ENCODE measurements at regions not wholly inside any gene's neighbourhood (a gene's known extent, or its start where the extent isn't known, plus 50 kb on each side); places are given as distances from the start of the nearest gene placed in this dataset.

DNA sequence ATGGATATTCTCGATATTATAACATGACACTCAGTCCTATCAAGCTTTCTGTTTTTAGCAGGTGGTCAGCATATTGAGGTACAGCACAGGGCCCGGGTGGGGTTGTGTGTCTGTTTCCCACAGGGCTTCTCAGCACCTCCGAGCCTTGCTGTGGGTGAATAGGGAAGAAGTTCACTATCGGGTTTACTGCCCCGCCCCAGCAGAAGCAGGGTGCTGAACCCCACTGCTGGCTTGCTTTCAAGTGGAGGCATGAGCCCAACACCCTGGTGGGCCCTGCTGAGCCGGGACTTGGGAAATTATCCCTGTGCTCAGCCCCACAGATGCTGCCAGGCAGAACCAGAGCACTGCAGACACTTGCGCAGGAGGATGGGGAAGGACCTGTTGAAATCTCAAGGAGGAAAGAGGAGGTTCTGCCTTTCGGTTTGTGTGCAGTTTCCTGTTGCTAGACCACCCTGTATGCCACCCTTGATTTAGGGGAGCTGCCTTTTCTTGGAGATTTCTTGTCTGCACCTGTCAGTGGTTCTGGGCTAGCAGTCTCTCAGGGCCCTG lies 270.3 kb upstream of the SALL3 start:
- Histone ChIP-seq H3K36me3 (ENCODE audit: control insufficient read depth in 3 of 3, insufficient read depth in 3 of 3, low read length in 3 of 3) (no peaks in the 10 kb centered on the region), H3K9ac (ENCODE audit: low read depth in 1 of 3, low read length in 3 of 3) (no peak overlapping the region), H3K27ac (ENCODE audit: low read depth, low read length) (no peak overlapping the region), H3K4me3 (ENCODE audit: low read length in 3 of 3) (no peak overlapping the region), H3K9me3 (ENCODE audit: control insufficient read depth in 3 of 3, low read length in 3 of 3) (peaks cover 0 to 10% (median 4%) of the 10 kb centered on the region in 3 donors), H3K4me1 (ENCODE audit: control insufficient read depth in 3 of 3, insufficient read depth in 3 of 3, low read length in 3 of 3) (no peaks in the 10 kb centered on the region), H3K27me3 (ENCODE audit: control insufficient read depth in 3 of 3, insufficient read depth in 3 of 3, low read length in 3 of 3) (no peaks in the 10 kb centered on the region)

DNA sequence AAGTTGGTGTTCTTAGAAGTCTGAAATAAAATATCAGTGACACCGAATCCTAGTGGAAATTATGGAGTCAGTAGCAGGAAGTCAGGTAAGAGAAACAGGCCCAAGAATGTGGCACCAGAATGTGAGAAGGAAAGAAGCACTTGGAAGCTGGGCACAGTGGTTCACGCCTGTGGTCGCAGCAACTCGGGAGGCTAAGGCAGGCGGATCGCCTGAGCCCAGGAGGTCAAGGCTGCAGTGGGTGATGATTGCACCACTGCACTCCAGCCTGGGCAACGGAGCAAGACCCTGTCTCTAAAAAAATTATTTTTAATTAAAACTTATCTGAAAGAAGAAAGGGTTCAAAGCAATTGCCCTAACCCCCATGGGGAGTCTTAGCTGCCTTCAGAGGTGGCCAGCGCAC lies 268.3 kb upstream of the SALL3 start:
- H3K27ac ChIP-seq (ENCODE audit: low read depth, low read length) = no peak overlapping the region
- no peak overlapping the region for H3K4me3 ChIP-seq (ENCODE audit: low read length in 3 of 3)
- H3K9ac ChIP-seq (ENCODE audit: low read depth in 1 of 3, low read length in 3 of 3) = no peak overlapping the region
- no peaks in the 10 kb centered on the region for H3K27me3 ChIP-seq (ENCODE audit: control insufficient read depth in 3 of 3, insufficient read depth in 3 of 3, low read length in 3 of 3)
- H3K9me3 ChIP-seq (ENCODE audit: control insufficient read depth in 3 of 3, low read length in 3 of 3) = peaks cover 2 to 14% (median 4%) of the 10 kb centered on the region in 3 donors
- no peaks in the 10 kb centered on the region for H3K36me3 ChIP-seq (ENCODE audit: control insufficient read depth in 3 of 3, insufficient read depth in 3 of 3, low read length in 3 of 3)
- no peaks in the 10 kb centered on the region for H3K4me1 ChIP-seq (ENCODE audit: control insufficient read depth in 3 of 3, insufficient read depth in 3 of 3, low read length in 3 of 3)

DNA sequence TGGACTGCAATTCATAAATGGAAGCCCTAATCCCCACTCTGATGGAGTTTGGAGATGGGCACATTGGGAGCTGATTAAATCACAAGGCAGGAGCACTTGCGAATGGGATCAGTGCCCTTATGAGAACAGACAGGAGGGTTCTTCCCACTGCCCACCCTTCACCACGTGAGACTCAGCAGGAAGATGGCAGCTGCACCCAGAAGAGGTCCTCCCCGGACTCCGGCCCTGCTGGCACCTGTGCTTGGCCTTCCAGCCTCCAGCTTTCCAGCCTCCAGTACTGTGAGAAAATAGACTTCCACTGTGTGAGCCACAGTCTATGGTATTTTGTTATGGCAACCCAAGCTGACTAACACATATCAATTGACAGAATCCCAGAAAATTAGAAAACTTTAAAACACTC lies 267.6 kb upstream of the SALL3 start:
- Histone ChIP-seq H3K27me3 (ENCODE audit: control insufficient read depth in 3 of 3, insufficient read depth in 3 of 3, low read length in 3 of 3) (peaks cover 0 to 2% (median 0%) of the 10 kb centered on the region in 3 donors), H3K27ac (ENCODE audit: low read depth, low read length) (no peak overlapping the region), H3K36me3 (ENCODE audit: control insufficient read depth in 3 of 3, insufficient read depth in 3 of 3, low read length in 3 of 3) (no peaks in the 10 kb centered on the region), H3K9me3 (ENCODE audit: control insufficient read depth in 3 of 3, low read length in 3 of 3) (peaks cover 2 to 14% (median 4%) of the 10 kb centered on the region in 3 donors), H3K4me1 (ENCODE audit: control insufficient read depth in 3 of 3, insufficient read depth in 3 of 3, low read length in 3 of 3) (no peaks in the 10 kb centered on the region), H3K9ac (ENCODE audit: low read depth in 1 of 3, low read length in 3 of 3) (no peak overlapping the region), H3K4me3 (ENCODE audit: low read length in 3 of 3) (no peak overlapping the region)

DNA sequence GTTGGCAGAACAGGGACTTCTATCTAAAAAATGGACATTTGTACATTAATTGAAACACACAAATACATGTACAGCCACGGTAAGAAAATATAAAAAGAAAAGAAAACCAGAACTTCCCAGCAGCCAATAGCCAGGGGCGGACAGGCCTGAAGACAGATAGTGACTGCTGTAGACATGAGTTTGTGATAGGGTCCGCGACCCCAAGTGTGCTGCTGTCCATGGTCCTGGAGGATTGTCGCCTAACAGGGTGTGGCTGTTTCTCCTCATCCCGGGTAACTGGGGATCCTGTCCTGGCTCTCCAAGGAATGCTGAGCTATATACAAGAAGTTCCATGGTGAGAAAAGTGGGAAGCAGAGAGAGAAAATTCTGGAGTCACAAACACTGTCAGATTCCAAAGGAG lies 266.5 kb upstream of the SALL3 start:
- Histone ChIP-seq H3K27ac (ENCODE audit: low read depth, low read length) (no peak overlapping the region), H3K36me3 (ENCODE audit: control insufficient read depth in 3 of 3, insufficient read depth in 3 of 3, low read length in 3 of 3) (no peaks in the 10 kb centered on the region), H3K9ac (ENCODE audit: low read depth in 1 of 3, low read length in 3 of 3) (no peak overlapping the region), H3K4me1 (ENCODE audit: control insufficient read depth in 3 of 3, insufficient read depth in 3 of 3, low read length in 3 of 3) (no peaks in the 10 kb centered on the region), H3K27me3 (ENCODE audit: control insufficient read depth in 3 of 3, insufficient read depth in 3 of 3, low read length in 3 of 3) (peaks cover 0 to 5% (median 0%) of the 10 kb centered on the region in 3 donors), H3K4me3 (ENCODE audit: low read length in 3 of 3) (no peak overlapping the region), H3K9me3 (ENCODE audit: control insufficient read depth in 3 of 3, low read length in 3 of 3) (peaks cover 0 to 14% (median 5%) of the 10 kb centered on the region in 3 donors)

DNA sequence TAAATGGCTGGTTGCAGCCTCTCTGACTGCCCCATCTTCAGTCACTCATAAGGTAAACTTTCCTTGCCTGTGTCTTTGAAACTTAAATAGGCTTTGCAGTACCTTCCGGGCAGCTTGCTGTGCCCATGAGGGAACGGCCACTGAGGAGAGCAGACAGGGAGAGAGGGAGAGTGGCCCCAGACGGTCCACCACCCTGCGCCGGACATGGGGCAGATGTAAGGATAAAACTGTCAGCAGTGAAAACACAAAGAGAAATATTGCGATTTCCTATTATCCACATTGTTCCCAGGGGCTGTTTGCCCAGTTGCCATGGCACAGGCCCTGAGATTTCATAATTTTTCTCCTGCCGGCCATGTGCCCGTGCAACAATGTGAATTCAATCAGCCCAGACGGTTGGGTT lies 265.9 kb upstream of the SALL3 start:
- peaks cover 0 to 9% (median 6%) of the 10 kb centered on the region in 3 donors for H3K9me3 ChIP-seq (ENCODE audit: control insufficient read depth in 3 of 3, low read length in 3 of 3)
- no peak overlapping the region for H3K9ac ChIP-seq (ENCODE audit: low read depth in 1 of 3, low read length in 3 of 3)
- no peaks in the 10 kb centered on the region for H3K4me1 ChIP-seq (ENCODE audit: control insufficient read depth in 3 of 3, insufficient read depth in 3 of 3, low read length in 3 of 3)
- peaks cover 0 to 6% (median 0%) of the 10 kb centered on the region in 3 donors for H3K27me3 ChIP-seq (ENCODE audit: control insufficient read depth in 3 of 3, insufficient read depth in 3 of 3, low read length in 3 of 3)
- H3K4me3 ChIP-seq (ENCODE audit: low read length in 3 of 3) = no peak overlapping the region
- no peaks in the 10 kb centered on the region for H3K36me3 ChIP-seq (ENCODE audit: control insufficient read depth in 3 of 3, insufficient read depth in 3 of 3, low read length in 3 of 3)
- H3K27ac ChIP-seq (ENCODE audit: low read depth, low read length) = no peak overlapping the region

DNA sequence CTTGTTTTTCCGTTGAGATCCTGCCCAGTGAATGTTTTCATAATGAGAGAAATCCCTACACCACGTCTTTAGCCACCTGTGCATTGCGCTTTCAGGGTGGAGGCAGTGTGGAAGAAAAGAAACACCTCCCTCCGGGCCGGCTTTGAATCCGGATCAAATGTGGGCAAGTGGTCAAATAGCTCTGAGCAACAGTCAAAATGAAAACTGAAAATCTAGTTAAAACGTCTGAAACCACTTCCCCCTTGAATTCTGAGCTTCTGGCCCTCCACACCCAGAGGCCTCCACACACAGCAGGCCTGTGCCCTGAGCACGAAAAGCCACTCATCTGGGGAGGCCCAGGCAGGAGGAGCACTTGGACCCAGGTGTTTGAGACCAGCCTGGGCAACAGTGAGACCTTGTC lies 263.6 kb upstream of the SALL3 start:
- Histone ChIP-seq H3K36me3 (ENCODE audit: control insufficient read depth in 3 of 3, insufficient read depth in 3 of 3, low read length in 3 of 3) (no peaks in the 10 kb centered on the region), H3K4me3 (ENCODE audit: low read length in 3 of 3) (no peak overlapping the region), H3K4me1 (ENCODE audit: control insufficient read depth in 3 of 3, insufficient read depth in 3 of 3, low read length in 3 of 3) (no peaks in the 10 kb centered on the region), H3K27ac (ENCODE audit: low read depth, low read length) (no peak overlapping the region), H3K9me3 (ENCODE audit: control insufficient read depth in 3 of 3, low read length in 3 of 3) (peaks cover 0 to 6% (median 4%) of the 10 kb centered on the region in 3 donors), H3K9ac (ENCODE audit: low read depth in 1 of 3, low read length in 3 of 3) (no peak overlapping the region), H3K27me3 (ENCODE audit: control insufficient read depth in 3 of 3, insufficient read depth in 3 of 3, low read length in 3 of 3) (peaks cover 0 to 18% (median 4%) of the 10 kb centered on the region in 3 donors)

DNA sequence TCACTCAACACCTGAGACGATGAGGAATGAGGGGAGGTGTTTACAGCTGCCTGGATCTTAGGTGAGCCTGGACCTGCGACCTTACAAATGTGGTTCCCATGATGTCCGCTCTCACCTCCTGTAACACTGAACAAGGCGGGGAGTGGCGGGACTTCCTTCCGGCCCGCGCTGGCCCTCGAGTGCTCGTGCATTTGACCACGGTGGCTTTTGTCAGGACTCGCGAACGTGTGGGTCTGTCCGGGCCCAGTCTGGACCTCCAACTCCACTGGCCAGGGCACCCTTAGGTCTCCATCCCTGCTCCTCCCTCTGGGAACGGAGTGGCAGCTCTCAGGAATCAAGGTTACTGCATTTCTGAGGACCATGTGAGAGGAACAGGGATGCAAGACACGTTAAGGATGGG lies 263.0 kb upstream of the SALL3 start:
- H3K36me3 ChIP-seq (ENCODE audit: control insufficient read depth in 3 of 3, insufficient read depth in 3 of 3, low read length in 3 of 3) = no peaks in the 10 kb centered on the region
- no peak overlapping the region for H3K4me3 ChIP-seq (ENCODE audit: low read length in 3 of 3)
- no peak overlapping the region for H3K27ac ChIP-seq (ENCODE audit: low read depth, low read length)
- H3K27me3 ChIP-seq (ENCODE audit: control insufficient read depth in 3 of 3, insufficient read depth in 3 of 3, low read length in 3 of 3) = peaks cover 0 to 24% (median 5%) of the 10 kb centered on the region in 3 donors
- H3K9ac ChIP-seq (ENCODE audit: low read depth in 1 of 3, low read length in 3 of 3) = no peak overlapping the region
- H3K9me3 ChIP-seq (ENCODE audit: control insufficient read depth in 3 of 3, low read length in 3 of 3) = peaks cover 0 to 6% (median 4%) of the 10 kb centered on the region in 3 donors
- H3K4me1 ChIP-seq (ENCODE audit: control insufficient read depth in 3 of 3, insufficient read depth in 3 of 3, low read length in 3 of 3) = no peaks in the 10 kb centered on the region

DNA sequence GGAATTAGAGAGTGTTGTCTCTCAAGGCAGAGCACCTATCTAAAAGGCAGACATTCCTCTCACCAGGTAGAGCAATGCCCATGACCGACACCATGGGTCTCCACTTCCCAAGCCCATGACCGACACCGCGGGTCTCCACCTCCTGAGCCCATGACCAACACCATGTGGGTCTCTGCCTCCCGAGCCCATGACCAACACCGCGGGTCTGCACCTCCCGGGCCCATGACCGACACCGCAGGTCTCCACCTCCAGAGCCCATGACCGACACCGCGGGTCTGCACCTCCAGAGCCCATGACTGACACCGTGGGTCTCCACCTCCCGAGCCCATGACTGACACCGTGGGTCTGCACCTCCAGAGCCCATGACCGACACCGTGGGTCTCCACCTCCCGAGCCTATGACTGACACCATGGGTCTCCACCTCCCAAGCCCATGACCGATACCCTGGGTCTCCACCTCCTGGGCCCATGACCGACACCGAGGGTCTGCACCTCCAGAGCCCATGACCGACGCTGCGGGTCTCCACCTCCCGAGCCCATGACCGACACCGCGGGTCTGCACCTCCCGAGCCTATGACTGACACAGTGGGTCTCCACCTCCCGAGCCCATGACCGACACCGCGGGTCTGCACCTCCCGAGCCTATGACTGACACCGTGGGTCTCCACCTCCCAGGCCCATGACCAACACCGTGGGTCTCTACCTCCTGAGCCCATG lies 262.4 kb upstream of the SALL3 start:
- Histone ChIP-seq H3K4me3 (ENCODE audit: low read length in 3 of 3) (no peak overlapping the region), H3K27ac (ENCODE audit: low read depth, low read length) (no peak overlapping the region), H3K9me3 (ENCODE audit: control insufficient read depth in 3 of 3, low read length in 3 of 3) (peaks cover 0 to 6% (median 4%) of the 10 kb centered on the region in 3 donors), H3K9ac (ENCODE audit: low read depth in 1 of 3, low read length in 3 of 3) (no peak overlapping the region), H3K4me1 (ENCODE audit: control insufficient read depth in 3 of 3, insufficient read depth in 3 of 3, low read length in 3 of 3) (no peaks in the 10 kb centered on the region), H3K27me3 (ENCODE audit: control insufficient read depth in 3 of 3, insufficient read depth in 3 of 3, low read length in 3 of 3) (peaks cover 0 to 24% (median 5%) of the 10 kb centered on the region in 3 donors), H3K36me3 (ENCODE audit: control insufficient read depth in 3 of 3, insufficient read depth in 3 of 3, low read length in 3 of 3) (no peaks in the 10 kb centered on the region)

DNA sequence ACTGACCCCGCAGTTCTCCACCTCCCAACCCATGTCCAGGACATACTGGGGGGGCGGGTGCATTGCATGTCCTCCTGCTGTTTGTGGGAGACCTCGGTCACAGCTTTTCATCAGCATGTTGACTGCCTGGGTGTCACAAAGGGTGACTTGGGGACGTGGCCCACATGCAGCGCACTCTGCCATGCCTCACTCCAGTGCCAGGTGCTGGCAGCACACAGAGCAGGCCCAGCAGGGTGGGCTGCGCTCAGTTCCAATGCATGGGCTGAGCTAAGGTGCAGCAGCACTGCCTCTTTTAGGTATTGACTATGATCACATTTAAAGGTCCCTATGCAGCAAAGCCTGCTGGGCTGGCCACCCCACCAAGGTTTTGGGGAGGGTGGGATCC lies 261.9 kb upstream of the SALL3 start:
- Histone ChIP-seq H3K4me3 (ENCODE audit: low read length in 3 of 3) (no peak overlapping the region), H3K36me3 (ENCODE audit: control insufficient read depth in 3 of 3, insufficient read depth in 3 of 3, low read length in 3 of 3) (no peaks in the 10 kb centered on the region), H3K27ac (ENCODE audit: low read depth, low read length) (no peak overlapping the region), H3K27me3 (ENCODE audit: control insufficient read depth in 3 of 3, insufficient read depth in 3 of 3, low read length in 3 of 3) (peaks cover 0 to 24% (median 5%) of the 10 kb centered on the region in 3 donors), H3K9ac (ENCODE audit: low read depth in 1 of 3, low read length in 3 of 3) (no peak overlapping the region), H3K9me3 (ENCODE audit: control insufficient read depth in 3 of 3, low read length in 3 of 3) (peaks cover 0 to 6% (median 4%) of the 10 kb centered on the region in 3 donors), H3K4me1 (ENCODE audit: control insufficient read depth in 3 of 3, insufficient read depth in 3 of 3, low read length in 3 of 3) (no peaks in the 10 kb centered on the region)

DNA sequence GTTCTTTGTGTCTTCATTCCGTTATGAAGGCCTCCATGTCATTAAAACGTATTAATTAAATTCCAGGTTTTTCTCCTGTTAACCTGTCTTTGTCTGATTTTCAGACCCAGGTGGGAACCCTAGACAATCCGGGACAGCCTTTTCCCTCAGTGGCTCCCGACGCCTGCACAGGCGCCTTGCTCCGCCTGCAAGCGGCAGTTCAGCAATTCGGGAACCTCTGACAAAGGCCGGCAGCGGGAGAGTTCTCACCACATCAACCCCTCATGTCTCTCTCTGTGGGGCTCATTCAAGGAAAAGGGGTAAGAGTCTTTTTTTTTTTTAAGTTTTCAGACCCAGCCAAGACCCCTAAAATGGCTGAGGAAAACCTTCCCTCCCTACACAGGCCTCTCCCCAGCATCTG lies 259.8 kb upstream of the SALL3 start:
- no peak overlapping the region for H3K4me3 ChIP-seq (ENCODE audit: low read length in 3 of 3)
- H3K27ac ChIP-seq (ENCODE audit: low read depth, low read length) = no peak overlapping the region
- peaks cover 6 to 34% (median 7%) of the 10 kb centered on the region in 3 donors for H3K27me3 ChIP-seq (ENCODE audit: control insufficient read depth in 3 of 3, insufficient read depth in 3 of 3, low read length in 3 of 3)
- no peaks in the 10 kb centered on the region for H3K4me1 ChIP-seq (ENCODE audit: control insufficient read depth in 3 of 3, insufficient read depth in 3 of 3, low read length in 3 of 3)
- no peak overlapping the region for H3K9ac ChIP-seq (ENCODE audit: low read depth in 1 of 3, low read length in 3 of 3)
- no peaks in the 10 kb centered on the region for H3K36me3 ChIP-seq (ENCODE audit: control insufficient read depth in 3 of 3, insufficient read depth in 3 of 3, low read length in 3 of 3)
- peaks cover 0 to 4% (median 0%) of the 10 kb centered on the region in 3 donors for H3K9me3 ChIP-seq (ENCODE audit: control insufficient read depth in 3 of 3, low read length in 3 of 3)
